Activated CD8-positive, alpha-beta T cell treated with anti-CD3 and anti-CD28 coated beads, Interleukin-2, amount 10 ng/mL, durations not matched to agents 7 days and 5 days (primary cell): ENCODE measurements at regions not wholly inside any gene's neighbourhood (a gene's known extent, or its start where the extent isn't known, plus 50 kb on each side); places are given as distances from the start of the nearest gene placed in this dataset.
"Not testable (repeated sequence)": the region's sequence is repeated elsewhere in the genome, so short reads cannot be mapped to it uniquely, and the experiment has no call there.

Experiments
- ATAC-seq: fragments of 150-1000 bp; cut with Tn5 transposase; one replicate; pipeline ENCODE4 v1.10.0; 2021; ENCODE audit warnings: moderate library complexity
- CTCF ChIA-PET: fragments of 350-600 bp; sonication (Branson Sonifier 250); formaldehyde crosslinking; loops from one replicate; lab custom pipeline; 2021; ENCODE audit warnings: antibody characterized with exemption; lab: Charles Lee
- POLR2A ChIA-PET: fragments of 350-600 bp; sonication (Branson Sonifier 250); formaldehyde crosslinking; loops from one replicate; lab custom pipeline; 2021; ENCODE audit warnings: antibody characterized with exemption; lab: Charles Lee
- DNase-seq: peaks from one replicate; pipeline ENCODE4 v3.0.0-alpha.2; 2020
- H3K27ac Mint-ChIP-seq: one replicate; pipeline ENCODE4 v1.8.0; 2021; ENCODE audit warnings: mild to moderate bottlenecking, mixed read lengths
- H3K27me3 Mint-ChIP-seq: one replicate; pipeline ENCODE4 v1.8.0; 2021; ENCODE audit warnings: low read depth, mixed read lengths
- H3K36me3 Mint-ChIP-seq: one replicate; pipeline ENCODE4 v1.8.0; 2021; ENCODE audit warnings: low read depth, mixed read lengths
- H3K4me1 Mint-ChIP-seq: one replicate; pipeline ENCODE4 v1.8.0; 2021; ENCODE audit warnings: low read depth, mixed read lengths
- H3K4me3 Mint-ChIP-seq: one replicate; pipeline ENCODE4 v1.8.0; 2021; ENCODE audit warnings: mild to moderate bottlenecking, mixed read lengths
- H3K9me3 Mint-ChIP-seq: one replicate; pipeline ENCODE4 v1.8.0; 2022; ENCODE audit warnings: mixed read lengths; ENCODE audit not compliant: insufficient read depth

DNA sequence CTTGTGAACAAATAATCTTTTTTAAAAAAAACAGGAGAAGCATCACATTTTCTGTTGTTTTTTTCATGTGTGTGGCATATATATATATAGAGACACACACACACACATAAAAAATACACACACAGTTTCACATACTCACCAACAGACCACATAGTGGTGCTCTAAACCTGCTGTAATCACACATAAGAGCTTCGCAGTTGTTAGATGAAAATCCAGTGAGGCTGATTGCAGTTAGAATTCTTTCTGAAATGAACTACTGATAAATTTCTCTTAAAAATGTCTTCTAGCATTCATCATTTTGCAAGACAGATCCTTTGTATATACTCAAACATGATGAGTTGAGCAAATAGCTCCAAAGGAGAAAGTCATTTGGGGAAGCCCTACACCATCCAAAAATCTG lies 434.3 kb upstream of the STXBP6 start:
- Mint-ChIP-seq H3K4me3 (no peak overlapping the region), H3K36me3 (no peaks in the 10 kb centered on the region)
- CTCF ChIA-PET: no interaction called here

DNA sequence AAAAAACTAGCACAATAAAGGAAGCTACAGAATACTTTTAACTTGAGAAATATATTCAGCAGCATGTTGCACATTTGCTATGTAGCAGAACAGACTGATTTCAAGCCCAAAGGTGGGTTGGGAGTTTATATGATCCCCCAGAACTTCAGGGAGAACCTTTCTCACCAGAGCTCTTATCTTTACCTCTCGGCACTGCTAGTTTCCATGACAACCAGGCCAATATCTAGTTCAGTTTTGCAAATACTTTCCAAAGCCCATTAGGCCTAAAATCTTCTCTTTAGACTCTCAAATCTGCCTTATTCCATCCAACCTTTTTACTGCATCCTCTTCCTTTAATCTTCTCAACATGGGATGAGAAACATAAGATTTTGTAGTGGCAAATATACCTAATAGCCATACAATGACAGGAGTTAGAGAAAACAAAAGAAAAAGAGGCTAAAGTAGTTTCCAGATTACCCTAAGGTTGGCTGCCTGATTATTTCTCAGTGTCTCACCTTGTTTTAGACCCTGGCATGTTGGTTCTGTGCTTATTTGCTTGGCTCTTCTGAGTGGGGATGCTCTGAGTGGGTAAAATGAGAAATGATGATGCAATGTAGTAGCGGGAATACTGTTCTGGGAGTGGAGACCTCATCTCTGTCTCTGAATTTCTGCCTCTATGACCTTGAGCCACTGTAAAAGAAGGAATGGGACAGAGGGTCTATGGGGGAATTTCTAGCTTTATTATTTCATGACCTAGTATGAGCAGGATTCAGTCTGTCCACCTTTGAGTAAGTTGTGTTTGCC lies 427.6 kb upstream of the STXBP6 start:
- ChIA-PET POLR2A (no interaction called here), CTCF (no interaction called here)
- no peaks in the 10 kb centered on the region for H3K9me3 Mint-ChIP-seq
- no peaks in the 10 kb centered on the region for H3K4me1 Mint-ChIP-seq
- ATAC-seq: no peak
- no peak for DNase-seq
- no peaks in the 10 kb centered on the region for H3K27me3 Mint-ChIP-seq
- H3K4me3 Mint-ChIP-seq: no peak overlapping the region
- no peaks in the 10 kb centered on the region for H3K36me3 Mint-ChIP-seq
- H3K27ac Mint-ChIP-seq: no peak overlapping the region

More for the DNA sequence above, 434.3 kb upstream of the STXBP6 start:
- H3K9me3 Mint-ChIP-seq: no peaks in the 10 kb centered on the region
- H3K27ac Mint-ChIP-seq: no peak overlapping the region
- ATAC-seq (no peak), DNase-seq (no peak)
- no peaks in the 10 kb centered on the region for H3K27me3 Mint-ChIP-seq
- no peaks in the 10 kb centered on the region for H3K4me1 Mint-ChIP-seq
- POLR2A ChIA-PET: no interaction called here

DNA sequence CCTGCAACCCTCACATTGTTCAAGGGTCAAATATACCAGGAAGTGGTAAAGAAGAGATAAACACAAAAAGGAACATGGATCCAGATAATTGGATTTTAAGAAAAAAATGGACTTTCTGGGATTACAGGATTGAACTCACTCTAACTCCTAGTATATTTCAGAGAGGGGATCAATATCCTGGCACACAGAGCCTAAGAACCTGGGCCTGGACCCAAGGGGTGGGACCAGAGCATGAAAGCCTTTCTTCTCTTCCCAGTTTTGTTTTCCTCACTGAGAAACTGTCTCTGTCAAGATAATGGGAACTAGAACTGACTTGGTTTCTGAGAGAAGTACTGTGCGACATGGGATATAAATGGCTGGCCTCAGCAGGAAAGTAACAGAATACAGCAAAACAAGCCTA lies 422.8 kb upstream of the STXBP6 start:
- Mint-ChIP-seq H3K4me3 (no peak overlapping the region), H3K9me3 (no peaks in the 10 kb centered on the region), H3K27ac (no peak overlapping the region), H3K4me1 (no peaks in the 10 kb centered on the region), H3K27me3 (no peaks in the 10 kb centered on the region), H3K36me3 (no peaks in the 10 kb centered on the region)
- CTCF ChIA-PET: no interaction called here
- POLR2A ChIA-PET: no interaction called here
- DNase-seq (no peak), ATAC-seq (no peak)

DNA sequence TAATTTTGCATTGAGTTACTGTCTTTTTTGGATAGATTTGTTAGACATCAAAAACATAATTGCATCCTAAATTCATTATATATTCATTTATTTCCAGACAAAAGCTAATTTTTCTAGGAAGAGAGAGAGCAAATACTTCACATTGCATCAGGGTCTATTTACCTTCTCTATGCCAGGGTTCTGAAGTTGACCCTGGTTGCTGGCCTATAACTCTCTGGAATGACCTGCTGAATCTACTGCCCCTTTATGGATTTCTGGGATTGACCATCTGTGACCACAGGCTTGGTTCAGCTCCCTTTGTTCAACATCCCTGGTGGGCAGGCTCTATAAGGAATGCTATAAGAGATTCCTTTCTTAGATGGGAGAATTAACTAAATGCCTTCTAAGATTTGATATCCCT lies 414.8 kb upstream of the STXBP6 start:
- ATAC-seq (no peak), DNase-seq (no peak)
- Mint-ChIP-seq H3K36me3 (no peaks in the 10 kb centered on the region), H3K27me3 (no peaks in the 10 kb centered on the region), H3K9me3 (no peaks in the 10 kb centered on the region), H3K27ac (no peak overlapping the region), H3K4me1 (no peaks in the 10 kb centered on the region), H3K4me3 (no peak overlapping the region)
- ChIA-PET CTCF (no interaction called here), POLR2A (no interaction called here)

GRCh38 chr14:25464078-25464477 lies 414.1 kb upstream of the STXBP6 start:
- H3K36me3 Mint-ChIP-seq: no peaks in the 10 kb centered on the region
- no peak for ATAC-seq
- no peaks in the 10 kb centered on the region for H3K9me3 Mint-ChIP-seq
- H3K4me3 Mint-ChIP-seq: no peak overlapping the region
- no peaks in the 10 kb centered on the region for H3K4me1 Mint-ChIP-seq
- ChIA-PET CTCF (no interaction called here), POLR2A (no interaction called here)
- H3K27me3 Mint-ChIP-seq: no peaks in the 10 kb centered on the region
- no peak overlapping the region for H3K27ac Mint-ChIP-seq
- no peak for DNase-seq

DNA sequence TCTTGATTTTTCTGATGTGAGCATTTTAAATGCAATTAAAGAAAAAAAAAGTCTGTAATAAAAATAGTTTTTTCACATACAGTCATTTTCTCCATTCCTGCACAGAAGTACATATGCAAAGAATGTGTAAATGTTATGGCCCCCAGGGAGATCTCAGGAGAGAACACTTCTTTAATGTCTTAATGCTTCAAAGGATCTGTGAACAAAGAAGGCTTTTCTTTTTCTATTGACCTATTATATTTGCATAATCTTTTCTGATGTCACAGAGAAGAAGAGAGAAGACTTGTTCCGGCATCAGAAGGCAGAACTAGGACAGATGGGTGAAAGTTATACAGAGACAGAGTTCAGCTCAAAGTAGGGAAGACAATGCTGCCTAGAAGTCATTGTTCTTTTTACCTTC lies 413.5 kb upstream of the STXBP6 start:
- no peak overlapping the region for H3K27ac Mint-ChIP-seq
- H3K9me3 Mint-ChIP-seq: no peaks in the 10 kb centered on the region
- ChIA-PET POLR2A (no interaction called here), CTCF (no interaction called here)
- DNase-seq (no peak), ATAC-seq (no peak)
- no peaks in the 10 kb centered on the region for H3K27me3 Mint-ChIP-seq
- H3K4me3 Mint-ChIP-seq: no peak overlapping the region
- H3K4me1 Mint-ChIP-seq: no peaks in the 10 kb centered on the region
- no peaks in the 10 kb centered on the region for H3K36me3 Mint-ChIP-seq

GRCh38 chr14:25461780-25462179 lies 411.8 kb upstream of the STXBP6 start:
- Mint-ChIP-seq H3K27ac (no peak overlapping the region), H3K4me3 (no peak overlapping the region), H3K27me3 (no peaks in the 10 kb centered on the region), H3K4me1 (no peaks in the 10 kb centered on the region), H3K9me3 (no peaks in the 10 kb centered on the region), H3K36me3 (no peaks in the 10 kb centered on the region)
- ChIA-PET POLR2A (no interaction called here), CTCF (no interaction called here)
- DNase-seq: no peak
- ATAC-seq: no peak

GRCh38 chr14:25444381-25444780 lies 394.4 kb upstream of the STXBP6 start:
- POLR2A ChIA-PET: no interaction called here
- peaks cover 12% of the 10 kb centered on the region for H3K9me3 Mint-ChIP-seq
- H3K36me3 Mint-ChIP-seq: no peaks in the 10 kb centered on the region

DNA sequence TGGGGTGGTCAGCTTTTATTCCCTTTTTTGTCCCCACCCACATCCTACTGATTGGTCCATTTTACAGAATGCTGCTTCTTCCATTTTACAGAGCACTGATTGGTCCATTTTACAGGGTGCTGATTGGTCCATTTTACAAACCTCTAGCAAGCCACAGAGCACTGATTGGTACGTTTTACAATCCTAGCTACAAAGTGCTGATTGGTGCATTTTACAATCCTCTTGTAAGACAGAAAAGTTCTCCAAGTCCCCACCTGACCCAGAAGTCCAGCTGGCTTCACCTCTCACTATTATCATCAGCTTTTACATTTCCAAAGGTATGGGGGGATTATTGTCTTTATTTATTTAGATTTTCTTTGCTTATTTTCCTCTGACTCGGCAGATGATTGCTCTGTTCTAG lies 390.4 kb upstream of the STXBP6 start:
- ATAC-seq, H3K27me3 Mint-ChIP-seq, H3K4me3 Mint-ChIP-seq, DNase-seq, H3K36me3 Mint-ChIP-seq, POLR2A ChIA-PET, H3K4me1 Mint-ChIP-seq, CTCF ChIA-PET, H3K27ac Mint-ChIP-seq: not testable (repeated sequence)
- H3K9me3 Mint-ChIP-seq: peaks cover 12% of the 10 kb centered on the region

More at GRCh38 chr14:25444381-25444780, 394.4 kb upstream of the STXBP6 start:
- H3K4me1 Mint-ChIP-seq: no peaks in the 10 kb centered on the region
- no peak overlapping the region for H3K27ac Mint-ChIP-seq
- no peak for ATAC-seq
- H3K27me3 Mint-ChIP-seq: no peaks in the 10 kb centered on the region
- no peak for DNase-seq
- CTCF ChIA-PET: no interaction called here
- no peak overlapping the region for H3K4me3 Mint-ChIP-seq

DNA sequence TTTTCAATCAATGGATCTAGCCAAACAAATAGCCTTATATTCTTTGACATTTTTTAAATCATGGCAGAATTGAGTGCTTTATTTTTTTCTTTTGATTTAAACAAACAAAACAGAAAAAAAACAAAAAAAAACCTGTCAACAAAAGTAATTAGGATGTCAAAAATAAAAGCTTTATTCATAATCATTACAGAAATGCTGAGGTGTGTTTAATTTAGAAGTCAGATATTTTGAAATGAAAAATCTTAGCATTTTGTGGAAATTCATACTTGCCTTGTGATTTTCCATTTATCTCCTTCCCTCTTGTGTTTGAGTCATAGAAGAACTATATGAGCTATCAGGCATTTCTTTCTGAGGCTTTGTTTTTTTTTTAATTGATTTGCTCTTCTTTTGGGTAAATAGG lies 387.0 kb upstream of the STXBP6 start:
- ATAC-seq (no peak), DNase-seq (no peak)
- no peak overlapping the region for H3K4me3 Mint-ChIP-seq
- no peak overlapping the region for H3K27ac Mint-ChIP-seq
- POLR2A ChIA-PET: no interaction called here
- H3K9me3 Mint-ChIP-seq: peaks cover 10% of the 10 kb centered on the region
- no peaks in the 10 kb centered on the region for H3K4me1 Mint-ChIP-seq
- H3K36me3 Mint-ChIP-seq: no peaks in the 10 kb centered on the region
- no peaks in the 10 kb centered on the region for H3K27me3 Mint-ChIP-seq
- CTCF ChIA-PET: no interaction called here

DNA sequence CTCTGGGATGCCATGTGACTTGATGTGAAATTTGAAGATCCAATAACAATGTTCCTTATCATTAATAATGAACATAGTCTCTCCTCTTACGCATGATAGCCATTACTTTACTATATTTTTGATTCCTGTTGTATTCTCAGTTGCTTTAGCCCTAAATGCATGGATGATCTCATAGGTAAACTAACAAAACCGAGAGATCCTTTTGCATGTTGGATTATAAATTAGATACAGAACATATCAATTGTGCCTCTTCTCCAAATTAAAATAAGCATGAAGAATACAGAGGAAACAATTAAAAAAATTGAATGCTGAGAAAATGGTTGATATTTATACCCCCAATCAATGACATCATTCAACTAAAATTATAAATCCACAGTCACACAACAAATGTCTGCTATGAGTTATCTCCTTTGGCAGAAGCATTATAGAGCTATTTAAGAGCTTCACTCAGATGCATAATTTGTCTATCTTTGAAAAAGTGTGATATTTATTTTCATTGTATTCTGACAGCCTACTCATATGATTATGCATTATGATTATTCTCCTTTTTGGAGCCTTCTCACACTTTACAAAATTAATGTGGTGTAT lies 386.4 kb upstream of the STXBP6 start:
- no peaks in the 10 kb centered on the region for H3K27me3 Mint-ChIP-seq
- DNase-seq (no peak), ATAC-seq (no peak)
- CTCF ChIA-PET: no interaction called here
- peaks cover 7% of the 10 kb centered on the region for H3K9me3 Mint-ChIP-seq
- H3K36me3 Mint-ChIP-seq: no peaks in the 10 kb centered on the region
- no peak overlapping the region for H3K27ac Mint-ChIP-seq
- no peaks in the 10 kb centered on the region for H3K4me1 Mint-ChIP-seq
- no peak overlapping the region for H3K4me3 Mint-ChIP-seq
- POLR2A ChIA-PET: no interaction called here

DNA sequence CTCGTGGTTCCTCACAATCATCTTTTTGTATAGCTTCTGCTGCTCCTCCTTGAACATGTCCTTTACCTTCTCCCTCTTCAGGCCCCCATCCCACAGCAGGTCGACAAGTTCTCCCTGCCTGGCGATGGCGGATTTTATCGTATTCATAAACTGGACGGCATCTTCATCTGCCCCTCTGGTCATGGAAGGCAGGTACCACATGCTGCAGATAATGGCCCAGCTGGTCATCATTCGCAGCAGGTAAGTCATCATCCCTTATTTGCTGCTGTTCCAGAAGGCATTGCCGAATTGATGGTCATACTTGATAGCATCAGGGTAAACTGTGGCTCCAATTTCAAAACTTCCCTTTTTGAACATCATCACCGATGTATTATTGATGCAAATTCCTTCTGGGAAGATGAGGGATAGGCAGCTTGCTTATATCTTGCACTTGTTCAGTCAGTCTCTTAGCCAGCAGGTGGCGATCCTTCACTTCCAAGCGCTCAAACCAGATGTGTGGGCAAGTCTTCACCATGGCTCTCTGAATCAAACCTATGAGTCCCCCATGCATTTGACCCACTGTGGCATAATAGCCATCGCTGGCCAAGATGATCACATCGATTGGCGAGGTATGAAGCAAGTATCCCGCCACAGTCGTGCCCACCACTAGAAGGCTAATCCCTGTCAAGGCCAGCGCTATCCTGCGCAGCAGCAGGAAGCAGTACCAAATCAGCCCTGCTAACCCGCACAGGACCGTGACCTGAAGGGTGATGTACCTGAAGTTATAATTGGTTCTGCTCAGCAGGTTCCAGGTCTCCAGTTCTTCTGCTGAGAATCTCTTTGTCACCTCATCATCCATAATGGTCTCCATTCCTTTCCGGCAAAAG lies 381.5 kb upstream of the STXBP6 start:
- H3K27ac Mint-ChIP-seq: no peak overlapping the region
- no peak for ATAC-seq
- ChIA-PET CTCF (no interaction called here), POLR2A (no interaction called here)
- no peaks in the 10 kb centered on the region for H3K27me3 Mint-ChIP-seq
- H3K4me3 Mint-ChIP-seq: no peak overlapping the region
- H3K4me1 Mint-ChIP-seq: no peaks in the 10 kb centered on the region
- no peaks in the 10 kb centered on the region for H3K36me3 Mint-ChIP-seq
- no peak for DNase-seq
- no peaks in the 10 kb centered on the region for H3K9me3 Mint-ChIP-seq
